ENCODE measurements at regions not wholly inside any gene's neighbourhood (a gene's known extent, or its start where the extent isn't known, plus 50 kb on each side); places are given as distances from the start of the nearest gene placed in this dataset.

- Histone ChIP-seq H3K9me3 (ENCODE audit: insufficient read depth, low read length) (no peaks in the 10 kb centered on the region), H3K9ac (ENCODE audit: low read length) (no peak overlapping the region), H3K27ac (ENCODE audit: low read depth, low read length) (no peak overlapping the region), H3K36me3 (ENCODE audit: low read length) (no peaks in the 10 kb centered on the region), H3K4me3 (ENCODE audit: insufficient read depth, low read length, poor library complexity, severe bottlenecking) (no peak overlapping the region), H3K9me2 (replicated peaks; ENCODE audit: insufficient read depth, low read length) (no peaks in the 10 kb centered on the region), H3F3A (ENCODE audit: insufficient read depth) (no peaks in the 10 kb centered on the region), H3K4me2 (ENCODE audit: low read depth, low read length, poor library complexity, severe bottlenecking) (no peak overlapping the region), H4K20me1 (ENCODE audit: low read depth, low read length) (no peaks in the 10 kb centered on the region), H3K27me3 (ENCODE audit: low read length) (no peaks in the 10 kb centered on the region), H2AFZ (ENCODE audit: low read depth, low read length, severe bottlenecking) (no peak overlapping the region), H3K79me2 (ENCODE audit: insufficient read depth, low read length) (no peaks in the 10 kb centered on the region)
- TF ChIP-seq EZH2phosphoT487 (conservative IDR thresholded peaks at IDR 0.05; ENCODE audit: low read length) (no peak), CTCF (IDR thresholded peaks at IDR 0.05; ENCODE audit: insufficient read depth, low read length, poor library complexity, severe bottlenecking) (no peak)
These were observed 68.5 kb downstream of the MYCN start for GRCh38 chr2:16008856-16009255.

GRCh38 chr2:16008331-16008850, 68.0 kb downstream of the MYCN start:
- no peaks in the 10 kb centered on the region for H3K36me3 ChIP-seq (ENCODE audit: low read length)
- no peaks in the 10 kb centered on the region for H3K27me3 ChIP-seq (ENCODE audit: low read length)
- no peak overlapping the region for H2AFZ ChIP-seq (ENCODE audit: low read depth, low read length, severe bottlenecking)
- no peak overlapping the region for H3K4me3 ChIP-seq (ENCODE audit: insufficient read depth, low read length, poor library complexity, severe bottlenecking)
- no peaks in the 10 kb centered on the region for H3K9me2 ChIP-seq (replicated peaks; ENCODE audit: insufficient read depth, low read length)
- no peak overlapping the region for H3K4me2 ChIP-seq (ENCODE audit: low read depth, low read length, poor library complexity, severe bottlenecking)
- no peaks in the 10 kb centered on the region for H4K20me1 ChIP-seq (ENCODE audit: low read depth, low read length)
- H3K9me3 ChIP-seq (ENCODE audit: insufficient read depth, low read length): no peaks in the 10 kb centered on the region
- TF ChIP-seq CTCF (IDR thresholded peaks at IDR 0.05; ENCODE audit: insufficient read depth, low read length, poor library complexity, severe bottlenecking): no peak
- TF ChIP-seq EZH2phosphoT487 (conservative IDR thresholded peaks at IDR 0.05; ENCODE audit: low read length): no peak
- H3K79me2 ChIP-seq (ENCODE audit: insufficient read depth, low read length): no peaks in the 10 kb centered on the region
- no peaks in the 10 kb centered on the region for H3F3A ChIP-seq (ENCODE audit: insufficient read depth)
- no peak overlapping the region for H3K27ac ChIP-seq (ENCODE audit: low read depth, low read length)
- no peak overlapping the region for H3K9ac ChIP-seq (ENCODE audit: low read length)

- H2AFZ ChIP-seq (ENCODE audit: low read depth, low read length, severe bottlenecking): no peak overlapping the region
- no peaks in the 10 kb centered on the region for H3K9me2 ChIP-seq (replicated peaks; ENCODE audit: insufficient read depth, low read length)
- no peak overlapping the region for H3K27ac ChIP-seq (ENCODE audit: low read depth, low read length)
- no peaks in the 10 kb centered on the region for H3K9me3 ChIP-seq (ENCODE audit: insufficient read depth, low read length)
- no peaks in the 10 kb centered on the region for H3K27me3 ChIP-seq (ENCODE audit: low read length)
- H3K36me3 ChIP-seq (ENCODE audit: low read length): no peaks in the 10 kb centered on the region
- H4K20me1 ChIP-seq (ENCODE audit: low read depth, low read length): no peaks in the 10 kb centered on the region
- H3F3A ChIP-seq (ENCODE audit: insufficient read depth): no peaks in the 10 kb centered on the region
- H3K4me3 ChIP-seq (ENCODE audit: insufficient read depth, low read length, poor library complexity, severe bottlenecking): no peak overlapping the region
- TF ChIP-seq EZH2phosphoT487 (conservative IDR thresholded peaks at IDR 0.05; ENCODE audit: low read length) (no peak), CTCF (IDR thresholded peaks at IDR 0.05; ENCODE audit: insufficient read depth, low read length, poor library complexity, severe bottlenecking) (no peak)
- no peak overlapping the region for H3K4me2 ChIP-seq (ENCODE audit: low read depth, low read length, poor library complexity, severe bottlenecking)
- no peaks in the 10 kb centered on the region for H3K79me2 ChIP-seq (ENCODE audit: insufficient read depth, low read length)
- no peak overlapping the region for H3K9ac ChIP-seq (ENCODE audit: low read length)
These were observed 67.0 kb downstream of the MYCN start for GRCh38 chr2:16007167-16007934.
